ENCODE measurements at regions not wholly inside any gene's neighbourhood (a gene's known extent, or its start where the extent isn't known, plus 50 kb on each side); places are given as distances from the start of the nearest gene placed in this dataset.

DNA sequence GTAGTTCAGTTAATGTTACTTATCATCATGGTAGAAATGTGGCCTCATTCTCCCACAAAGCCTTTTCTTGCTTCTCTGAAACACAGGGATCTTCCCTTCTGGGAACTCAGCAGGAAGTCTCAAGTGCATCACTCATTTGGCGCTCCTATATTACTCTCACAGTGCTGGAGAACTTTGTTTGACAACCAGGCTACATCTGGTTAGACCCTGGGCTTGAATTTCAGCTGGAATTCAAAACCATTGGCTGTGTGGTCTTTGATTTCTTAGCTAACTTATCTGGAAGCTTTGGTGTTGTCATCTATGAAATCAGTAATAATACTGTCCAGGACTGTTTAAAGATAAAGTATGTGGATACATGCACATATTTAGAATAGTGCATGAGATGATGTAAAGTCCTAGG is 1777.1 kb downstream of the MAT2B start:
- DNase-seq (ENCODE audit: low spot score), result no peak
- H3K4me1 Mint-ChIP-seq, result peaks cover 5% of the 10 kb centered on the region
- H3K9me3 Mint-ChIP-seq, result peaks cover 12% of the 10 kb centered on the region
- CTCF ChIA-PET, result interaction anchor here (0.6 kb wide), 2 partner anchors 71 to 259 kb away, joined by 3 read pairs; no protein-coding TSS in a partner anchor
- H3K27me3 Mint-ChIP-seq (ENCODE audit: low read depth), result no peaks in the 10 kb centered on the region
- POLR2A ChIA-PET, result no interaction called here
- H3K4me3 Mint-ChIP-seq, result no peak overlapping the region
- no peaks in the 10 kb centered on the region for H3K36me3 Mint-ChIP-seq
- H3K27ac Mint-ChIP-seq, result no peak overlapping the region
- no peak for ATAC-seq
- TF ChIP-seq ATF1 (CRISPR knock-in tag; IDR thresholded peaks at IDR 0.05), result no peak
- TF ChIP-seq, protein P1, sequence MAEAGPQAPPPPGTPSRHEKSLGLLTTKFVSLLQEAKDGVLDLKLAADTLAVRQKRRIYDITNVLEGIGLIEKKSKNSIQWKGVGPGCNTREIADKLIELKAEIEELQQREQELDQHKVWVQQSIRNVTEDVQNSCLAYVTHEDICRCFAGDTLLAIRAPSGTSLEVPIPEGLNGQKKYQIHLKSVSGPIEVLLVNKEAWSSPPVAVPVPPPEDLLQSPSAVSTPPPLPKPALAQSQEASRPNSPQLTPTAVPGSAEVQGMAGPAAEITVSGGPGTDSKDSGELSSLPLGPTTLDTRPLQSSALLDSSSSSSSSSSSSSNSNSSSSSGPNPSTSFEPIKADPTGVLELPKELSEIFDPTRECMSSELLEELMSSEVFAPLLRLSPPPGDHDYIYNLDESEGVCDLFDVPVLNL (CRISPR knock-in tag; IDR thresholded peaks at IDR 0.05; ENCODE audit: borderline replicate concordance, low read depth), result no peak
- no peak for TF ChIP-seq EMX1 (CRISPR knock-in tag; IDR thresholded peaks at IDR 0.05)
- no peak for TF ChIP-seq OVOL2 (CRISPR knock-in tag; IDR thresholded peaks at IDR 0.05; ENCODE audit: borderline replicate concordance)
- no peak for TF ChIP-seq FOXJ3 (CRISPR knock-in tag; IDR thresholded peaks at IDR 0.05; ENCODE audit: borderline replicate concordance)
- TF ChIP-seq GTF2I (CRISPR knock-in tag; conservative IDR thresholded peaks at IDR 0.05), result no peak
- TF ChIP-seq, protein P2, sequence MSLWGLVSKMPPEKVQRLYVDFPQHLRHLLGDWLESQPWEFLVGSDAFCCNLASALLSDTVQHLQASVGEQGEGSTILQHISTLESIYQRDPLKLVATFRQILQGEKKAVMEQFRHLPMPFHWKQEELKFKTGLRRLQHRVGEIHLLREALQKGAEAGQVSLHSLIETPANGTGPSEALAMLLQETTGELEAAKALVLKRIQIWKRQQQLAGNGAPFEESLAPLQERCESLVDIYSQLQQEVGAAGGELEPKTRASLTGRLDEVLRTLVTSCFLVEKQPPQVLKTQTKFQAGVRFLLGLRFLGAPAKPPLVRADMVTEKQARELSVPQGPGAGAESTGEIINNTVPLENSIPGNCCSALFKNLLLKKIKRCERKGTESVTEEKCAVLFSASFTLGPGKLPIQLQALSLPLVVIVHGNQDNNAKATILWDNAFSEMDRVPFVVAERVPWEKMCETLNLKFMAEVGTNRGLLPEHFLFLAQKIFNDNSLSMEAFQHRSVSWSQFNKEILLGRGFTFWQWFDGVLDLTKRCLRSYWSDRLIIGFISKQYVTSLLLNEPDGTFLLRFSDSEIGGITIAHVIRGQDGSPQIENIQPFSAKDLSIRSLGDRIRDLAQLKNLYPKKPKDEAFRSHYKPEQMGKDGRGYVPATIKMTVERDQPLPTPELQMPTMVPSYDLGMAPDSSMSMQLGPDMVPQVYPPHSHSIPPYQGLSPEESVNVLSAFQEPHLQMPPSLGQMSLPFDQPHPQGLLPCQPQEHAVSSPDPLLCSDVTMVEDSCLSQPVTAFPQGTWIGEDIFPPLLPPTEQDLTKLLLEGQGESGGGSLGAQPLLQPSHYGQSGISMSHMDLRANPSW (CRISPR knock-in tag; conservative IDR thresholded peaks at IDR 0.05; ENCODE audit: low read depth), result no peak
- TF ChIP-seq ZNF317 (CRISPR knock-in tag; IDR thresholded peaks at IDR 0.05; ENCODE audit: borderline replicate concordance, low read depth), result no peak
- TF ChIP-seq TP53 (CRISPR knock-in tag; IDR thresholded peaks at IDR 0.05), result no peak
- TF ChIP-seq ZNF232 (CRISPR knock-in tag; IDR thresholded peaks at IDR 0.05), result no peak
- TF ChIP-seq, protein P3, sequence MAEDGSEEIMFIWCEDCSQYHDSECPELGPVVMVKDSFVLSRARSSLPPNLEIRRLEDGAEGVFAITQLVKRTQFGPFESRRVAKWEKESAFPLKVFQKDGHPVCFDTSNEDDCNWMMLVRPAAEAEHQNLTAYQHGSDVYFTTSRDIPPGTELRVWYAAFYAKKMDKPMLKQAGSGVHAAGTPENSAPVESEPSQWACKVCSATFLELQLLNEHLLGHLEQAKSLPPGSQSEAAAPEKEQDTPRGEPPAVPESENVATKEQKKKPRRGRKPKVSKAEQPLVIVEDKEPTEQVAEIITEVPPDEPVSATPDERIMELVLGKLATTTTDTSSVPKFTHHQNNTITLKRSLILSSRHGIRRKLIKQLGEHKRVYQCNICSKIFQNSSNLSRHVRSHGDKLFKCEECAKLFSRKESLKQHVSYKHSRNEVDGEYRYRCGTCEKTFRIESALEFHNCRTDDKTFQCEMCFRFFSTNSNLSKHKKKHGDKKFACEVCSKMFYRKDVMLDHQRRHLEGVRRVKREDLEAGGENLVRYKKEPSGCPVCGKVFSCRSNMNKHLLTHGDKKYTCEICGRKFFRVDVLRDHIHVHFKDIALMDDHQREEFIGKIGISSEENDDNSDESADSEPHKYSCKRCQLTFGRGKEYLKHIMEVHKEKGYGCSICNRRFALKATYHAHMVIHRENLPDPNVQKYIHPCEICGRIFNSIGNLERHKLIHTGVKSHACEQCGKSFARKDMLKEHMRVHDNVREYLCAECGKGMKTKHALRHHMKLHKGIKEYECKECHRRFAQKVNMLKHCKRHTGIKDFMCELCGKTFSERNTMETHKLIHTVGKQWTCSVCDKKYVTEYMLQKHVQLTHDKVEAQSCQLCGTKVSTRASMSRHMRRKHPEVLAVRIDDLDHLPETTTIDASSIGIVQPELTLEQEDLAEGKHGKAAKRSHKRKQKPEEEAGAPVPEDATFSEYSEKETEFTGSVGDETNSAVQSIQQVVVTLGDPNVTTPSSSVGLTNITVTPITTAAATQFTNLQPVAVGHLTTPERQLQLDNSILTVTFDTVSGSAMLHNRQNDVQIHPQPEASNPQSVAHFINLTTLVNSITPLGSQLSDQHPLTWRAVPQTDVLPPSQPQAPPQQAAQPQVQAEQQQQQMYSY (CRISPR knock-in tag; IDR thresholded peaks at IDR 0.05), result no peak
- no peak for TF ChIP-seq GRHL2 (CRISPR knock-in tag; IDR thresholded peaks at IDR 0.05; ENCODE audit: insufficient replicate concordance, severe bottlenecking)
- TF ChIP-seq, protein P4, sequence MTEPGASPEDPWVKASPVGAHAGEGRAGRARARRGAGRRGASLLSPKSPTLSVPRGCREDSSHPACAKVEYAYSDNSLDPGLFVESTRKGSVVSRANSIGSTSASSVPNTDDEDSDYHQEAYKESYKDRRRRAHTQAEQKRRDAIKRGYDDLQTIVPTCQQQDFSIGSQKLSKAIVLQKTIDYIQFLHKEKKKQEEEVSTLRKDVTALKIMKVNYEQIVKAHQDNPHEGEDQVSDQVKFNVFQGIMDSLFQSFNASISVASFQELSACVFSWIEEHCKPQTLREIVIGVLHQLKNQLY (CRISPR knock-in tag; IDR thresholded peaks at IDR 0.05), result no peak

DNA sequence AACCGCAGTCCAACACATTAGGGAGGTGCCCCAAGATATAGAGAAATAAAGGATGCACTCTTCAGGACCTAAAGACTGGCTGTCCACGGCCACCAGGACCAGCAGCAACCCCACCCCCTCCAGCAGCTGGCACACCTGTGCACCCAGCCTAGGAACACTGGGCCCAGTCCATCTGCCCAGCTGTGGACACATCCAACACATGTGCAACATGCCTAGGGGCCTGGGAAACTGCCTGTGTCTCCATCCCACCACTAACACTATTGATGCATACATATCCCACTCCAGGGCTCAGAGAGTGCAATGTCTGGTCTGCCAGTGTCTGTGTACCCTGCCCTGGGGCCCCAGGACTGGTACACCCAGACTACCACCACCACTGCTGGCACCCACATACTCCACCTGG is 1781.3 kb downstream of the MAT2B start:
- H3K36me3 Mint-ChIP-seq, result no peaks in the 10 kb centered on the region
- TF ChIP-seq PRRX2 (CRISPR knock-in tag; IDR thresholded peaks at IDR 0.05) (no peak), ZBTB21 (CRISPR knock-in tag; IDR thresholded peaks at IDR 0.05; ENCODE audit: borderline replicate concordance) (no peak), NFE2L1 (CRISPR knock-in tag; IDR thresholded peaks at IDR 0.05) (no peak), IRF2 (CRISPR knock-in tag; IDR thresholded peaks at IDR 0.05; ENCODE audit: borderline replicate concordance, low read depth) (no peak), GTF2I (CRISPR knock-in tag; conservative IDR thresholded peaks at IDR 0.05) (no peak), HMGA2 (CRISPR knock-in tag; IDR thresholded peaks at IDR 0.05) (no peak), FOXK1 (CRISPR knock-in tag; IDR thresholded peaks at IDR 0.05) (no peak), FOXJ3 (CRISPR knock-in tag; IDR thresholded peaks at IDR 0.05; ENCODE audit: borderline replicate concordance) (no peak), ZNF232 (CRISPR knock-in tag; IDR thresholded peaks at IDR 0.05) (no peak), NR1H2 (CRISPR knock-in tag; IDR thresholded peaks at IDR 0.05) (no peak), NR3C1 (CRISPR knock-in tag; conservative IDR thresholded peaks at IDR 0.05; ENCODE audit: low read depth) (no peak)
- TF ChIP-seq, protein P5, sequence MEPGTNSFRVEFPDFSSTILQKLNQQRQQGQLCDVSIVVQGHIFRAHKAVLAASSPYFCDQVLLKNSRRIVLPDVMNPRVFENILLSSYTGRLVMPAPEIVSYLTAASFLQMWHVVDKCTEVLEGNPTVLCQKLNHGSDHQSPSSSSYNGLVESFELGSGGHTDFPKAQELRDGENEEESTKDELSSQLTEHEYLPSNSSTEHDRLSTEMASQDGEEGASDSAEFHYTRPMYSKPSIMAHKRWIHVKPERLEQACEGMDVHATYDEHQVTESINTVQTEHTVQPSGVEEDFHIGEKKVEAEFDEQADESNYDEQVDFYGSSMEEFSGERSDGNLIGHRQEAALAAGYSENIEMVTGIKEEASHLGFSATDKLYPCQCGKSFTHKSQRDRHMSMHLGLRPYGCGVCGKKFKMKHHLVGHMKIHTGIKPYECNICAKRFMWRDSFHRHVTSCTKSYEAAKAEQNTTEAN (CRISPR knock-in tag; IDR thresholded peaks at IDR 0.05), result no peak
- TF ChIP-seq, protein P6, sequence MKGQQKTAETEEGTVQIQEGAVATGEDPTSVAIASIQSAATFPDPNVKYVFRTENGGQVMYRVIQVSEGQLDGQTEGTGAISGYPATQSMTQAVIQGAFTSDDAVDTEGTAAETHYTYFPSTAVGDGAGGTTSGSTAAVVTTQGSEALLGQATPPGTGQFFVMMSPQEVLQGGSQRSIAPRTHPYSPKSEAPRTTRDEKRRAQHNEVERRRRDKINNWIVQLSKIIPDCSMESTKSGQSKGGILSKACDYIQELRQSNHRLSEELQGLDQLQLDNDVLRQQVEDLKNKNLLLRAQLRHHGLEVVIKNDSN (CRISPR knock-in tag; IDR thresholded peaks at IDR 0.05), result no peak
- TF ChIP-seq, protein P7, sequence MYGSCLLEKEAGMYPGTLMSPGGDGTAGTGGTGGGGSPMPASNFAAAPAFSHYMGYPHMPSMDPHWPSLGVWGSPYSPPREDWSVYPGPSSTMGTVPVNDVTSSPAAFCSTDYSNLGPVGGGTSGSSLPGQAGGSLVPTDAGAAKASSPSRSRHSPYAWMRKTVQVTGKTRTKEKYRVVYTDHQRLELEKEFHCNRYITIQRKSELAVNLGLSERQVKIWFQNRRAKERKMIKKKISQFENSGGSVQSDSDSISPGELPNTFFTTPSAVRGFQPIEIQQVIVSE (CRISPR knock-in tag; IDR thresholded peaks at IDR 0.05; ENCODE audit: borderline replicate concordance), result no peak
- peaks cover 11% of the 10 kb centered on the region for H3K4me1 Mint-ChIP-seq
- ATAC-seq (no peak), DNase-seq (ENCODE audit: low spot score) (no peak)
- ChIA-PET POLR2A (no interaction called here), CTCF (no interaction called here)
- H3K27me3 Mint-ChIP-seq (ENCODE audit: low read depth), result no peaks in the 10 kb centered on the region
- H3K4me3 Mint-ChIP-seq, result no peak overlapping the region
- peaks cover 17% of the 10 kb centered on the region for H3K9me3 Mint-ChIP-seq
- H3K27ac Mint-ChIP-seq, result no peak overlapping the region
